Stromal cell of bone marrow (primary cell): ENCODE measurements at regions not wholly inside any gene's neighbourhood (a gene's known extent, or its start where the extent isn't known, plus 50 kb on each side); places are given as distances from the start of the nearest gene placed in this dataset.

Experiments
- DNase-seq: peaks from one replicate; pipeline ENCODE4 v3.0.0-alpha.2; 2012; ENCODE audit warnings: low read depth

DNA sequence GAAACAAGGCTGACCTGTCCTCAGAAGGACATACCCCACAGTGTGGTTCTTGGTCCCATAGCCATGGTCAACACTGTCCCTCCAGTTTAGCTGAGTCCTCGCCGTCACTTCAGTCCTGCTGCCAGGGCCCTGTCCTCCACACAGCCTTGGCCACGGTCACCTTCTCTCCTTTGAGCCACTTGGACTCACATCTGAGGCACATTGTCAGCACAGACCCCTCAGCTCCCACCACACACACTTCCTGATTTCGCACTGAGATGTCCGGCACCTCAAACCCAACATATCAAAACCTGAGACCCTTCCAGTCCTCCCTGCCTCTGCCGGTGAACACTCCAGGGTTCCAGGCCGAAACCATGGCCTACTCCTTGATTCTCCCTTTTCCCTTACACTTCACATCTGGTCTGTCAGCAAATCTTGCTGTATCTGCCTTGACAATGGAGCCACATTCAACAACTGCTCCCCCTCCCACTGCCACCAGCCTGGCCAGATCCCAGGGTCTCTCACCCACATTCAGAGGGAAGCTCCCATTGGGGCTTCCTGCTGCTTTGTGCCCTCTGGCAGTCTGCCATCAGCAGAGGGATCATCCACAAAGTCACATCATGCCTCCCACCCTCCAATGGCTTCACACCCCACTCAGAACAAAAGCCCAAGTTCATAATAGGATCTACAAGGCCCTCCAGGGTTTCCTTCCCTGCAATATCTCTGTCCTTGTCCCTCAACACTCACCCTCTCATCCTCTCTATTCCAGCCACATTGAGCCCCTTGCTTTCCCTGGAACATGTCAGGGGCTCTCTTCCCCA, 219.6 kb upstream of the SHH start:
- no peak for DNase-seq

DNA sequence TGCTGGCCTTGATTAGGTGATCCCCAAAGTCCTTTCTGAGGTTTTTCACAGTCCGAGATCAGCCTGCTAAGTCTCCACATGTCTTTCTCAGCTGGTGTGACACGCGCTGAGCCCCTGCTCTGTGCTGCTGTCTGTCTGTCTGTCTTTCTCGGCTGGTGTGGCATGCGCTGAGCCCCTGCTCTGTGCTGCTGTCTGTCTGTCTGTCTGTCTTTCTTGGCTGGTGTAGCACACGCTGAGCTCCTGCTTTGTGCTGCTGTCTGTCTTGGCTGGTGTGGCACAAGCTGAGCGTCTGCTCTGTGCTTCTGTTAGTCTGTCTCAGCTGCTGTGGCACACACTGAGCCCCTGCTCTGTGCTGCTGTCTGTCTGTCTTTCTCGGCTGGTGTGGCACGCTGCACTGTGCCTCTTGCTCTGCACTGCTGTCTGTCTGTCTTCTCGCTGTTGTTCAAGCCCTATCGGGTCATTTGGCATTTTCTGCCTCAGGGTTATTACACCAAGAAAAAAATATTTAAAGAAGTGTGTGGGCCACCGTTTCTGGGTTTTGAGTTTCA, 217.3 kb upstream of the SHH start:
- DNase-seq: no peak

DNA sequence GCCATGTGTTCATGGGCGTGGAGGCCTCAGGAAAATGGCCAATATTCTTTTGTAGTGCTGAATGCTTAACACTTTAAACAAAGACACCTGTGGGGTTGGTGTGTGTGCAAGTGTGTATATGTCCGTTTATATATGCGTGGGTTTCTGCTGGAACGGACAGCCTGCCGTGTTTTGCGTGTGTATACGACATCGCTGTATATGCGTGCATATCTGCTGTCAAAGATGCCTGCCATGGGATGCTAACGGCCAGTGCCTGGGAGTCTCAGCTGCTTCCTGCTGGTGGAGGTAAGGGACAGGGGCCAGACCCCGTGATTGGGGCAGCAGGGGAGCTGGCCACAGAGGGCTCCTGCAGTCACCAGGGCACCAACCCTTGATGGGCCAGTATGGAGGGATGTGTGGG, 216.3 kb upstream of the SHH start:
- no peak for DNase-seq

DNA sequence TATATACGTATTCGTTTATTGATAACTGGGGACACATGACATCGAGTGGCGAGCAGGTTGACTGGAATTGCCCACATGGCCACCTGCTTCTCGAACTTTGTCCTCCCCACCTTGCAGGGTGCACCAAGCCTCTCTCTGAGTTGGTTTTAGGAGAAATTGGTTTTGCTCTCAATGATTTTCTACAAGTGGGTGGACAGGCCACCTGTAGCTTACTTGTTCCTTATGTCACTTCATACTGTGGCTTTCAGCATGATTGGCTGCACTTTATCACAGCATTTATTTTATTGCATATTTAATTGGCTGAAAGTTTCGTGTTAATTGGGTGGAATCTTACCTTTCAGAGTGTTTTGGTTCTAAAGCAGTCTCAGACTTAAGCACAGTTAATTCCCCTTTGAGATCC, 215.6 kb upstream of the SHH start:
- no peak for DNase-seq

DNA sequence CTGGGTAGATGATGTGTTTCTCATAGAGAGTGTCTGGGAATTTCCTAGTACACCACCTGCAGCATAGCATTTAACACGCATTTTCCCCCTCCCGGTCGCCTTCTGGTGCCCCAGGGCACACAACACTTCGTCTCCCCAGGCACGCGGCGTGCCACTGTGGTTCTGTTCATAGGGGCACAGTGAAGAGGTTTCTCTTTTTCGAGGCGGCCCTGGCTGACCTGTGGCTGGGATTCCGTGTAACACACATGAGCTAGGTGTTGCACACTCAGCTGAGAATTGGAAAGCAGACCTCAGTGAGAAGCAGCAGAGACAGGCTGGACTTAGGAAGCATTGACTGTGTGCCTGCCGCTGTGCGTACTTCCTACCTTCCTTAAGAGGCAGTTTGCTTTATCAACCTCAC, 214.3 kb upstream of the SHH start:
- DNase-seq: no peak

DNA sequence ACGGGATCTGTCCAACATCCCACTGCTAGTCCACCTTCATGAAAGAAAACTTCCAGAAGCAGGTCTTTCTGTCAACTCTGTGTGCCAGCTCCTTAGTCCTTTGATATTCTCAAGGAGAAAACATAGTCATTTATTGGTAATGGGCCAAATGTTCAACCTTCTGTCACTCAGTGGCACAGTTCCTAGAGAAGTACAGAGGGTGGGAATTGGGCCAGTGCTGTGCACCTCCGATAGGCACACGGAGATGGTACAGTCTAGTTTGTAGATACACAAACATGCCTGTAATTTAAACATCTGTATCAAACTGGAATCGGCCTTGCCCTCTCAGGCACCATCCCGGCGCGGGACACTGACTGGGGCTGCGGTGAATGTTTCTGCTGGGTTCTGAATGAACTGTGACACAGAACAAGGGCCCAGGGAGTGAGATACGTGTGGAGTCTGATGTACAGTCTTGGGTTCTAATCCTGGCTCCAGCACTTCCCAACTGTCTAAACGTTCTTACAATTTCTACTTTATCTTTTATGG, 213.9 kb upstream of the SHH start:
- no peak for DNase-seq

DNA sequence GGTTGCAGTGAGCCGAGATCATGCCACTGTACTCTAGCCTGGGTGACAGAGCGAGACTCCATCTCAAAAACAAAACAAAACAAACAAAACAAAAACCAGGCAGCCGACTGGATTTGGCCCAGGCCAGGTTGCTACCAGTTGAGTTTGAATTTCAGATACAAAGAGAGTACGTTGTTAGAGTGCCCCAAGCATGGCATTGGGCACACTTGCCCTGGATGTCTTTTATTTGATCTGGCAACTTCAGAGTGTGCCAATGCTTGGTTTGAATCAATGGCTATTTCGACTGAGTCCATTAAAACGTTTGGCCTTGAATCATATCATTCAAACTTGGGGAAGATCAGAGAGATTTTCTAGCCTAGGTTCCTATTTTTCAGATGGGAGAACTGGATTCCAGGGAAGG, 213.4 kb upstream of the SHH start:
- DNase-seq: no peak

DNA sequence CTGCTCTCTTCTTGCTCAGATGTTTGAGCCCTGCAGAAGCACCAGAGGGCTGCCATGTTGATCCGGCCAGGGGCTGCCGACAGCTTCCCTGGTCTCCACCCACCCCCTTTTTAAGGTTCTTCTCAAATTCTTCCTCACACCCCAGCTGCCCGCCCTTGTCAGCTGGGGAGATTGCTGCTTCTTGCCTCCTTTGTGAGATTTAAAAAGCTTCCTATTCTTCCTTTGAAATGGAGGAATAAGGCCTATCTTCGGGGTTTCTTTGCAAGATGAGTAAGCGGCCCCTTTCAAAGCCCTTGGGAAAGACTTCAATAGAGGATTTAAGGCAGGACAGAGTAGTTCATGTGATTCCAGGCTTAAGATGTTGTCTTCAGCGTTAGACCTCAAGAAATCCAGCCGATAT, 211.9 kb upstream of the SHH start:
- DNase-seq: no peak

DNA sequence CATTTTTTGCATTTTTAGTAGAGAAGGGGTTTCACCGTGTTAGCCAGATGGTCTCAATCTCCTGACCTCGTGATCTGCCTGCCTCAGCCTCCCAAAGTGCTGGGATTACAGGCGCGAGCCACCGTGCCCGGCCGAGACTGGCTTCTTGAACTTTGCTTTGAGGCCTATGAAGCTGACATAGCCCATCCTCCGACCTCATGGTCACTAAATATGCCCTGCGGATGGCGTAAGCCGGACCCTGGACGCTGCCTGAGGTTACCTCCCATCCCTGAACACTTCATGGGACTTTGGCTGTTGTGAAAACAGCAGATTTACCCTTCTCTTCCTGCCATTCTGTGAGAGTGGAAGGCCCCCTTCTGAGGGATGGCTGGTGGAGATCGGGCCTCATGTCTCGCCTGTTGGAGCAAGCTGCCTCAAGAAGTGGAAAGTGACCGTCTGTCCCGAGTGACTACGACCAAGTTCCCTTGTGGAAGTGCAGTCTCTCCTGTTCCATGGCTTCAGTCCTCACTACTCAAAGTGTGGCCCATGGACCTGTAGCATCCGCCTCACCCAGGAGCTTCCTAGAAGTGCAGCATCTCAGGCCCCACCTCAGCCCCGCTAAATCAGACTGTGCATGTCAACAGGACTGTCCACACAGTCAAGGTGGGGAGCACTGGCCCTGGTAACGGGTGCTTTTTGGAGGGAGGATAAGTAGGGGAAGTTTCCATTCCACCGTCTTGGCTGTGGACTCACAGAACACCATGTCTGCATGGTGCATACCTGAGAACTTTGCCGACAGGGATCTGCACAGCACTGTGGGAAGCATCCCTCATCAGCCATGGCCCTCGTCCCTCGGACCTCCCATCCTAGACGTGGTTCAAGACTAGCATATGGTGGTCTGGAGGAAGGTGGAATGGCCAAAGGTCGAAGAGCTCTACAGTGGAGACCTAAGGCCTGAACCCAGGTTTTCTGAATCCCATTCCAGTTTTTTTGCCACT, 210.5 kb upstream of the SHH start:
- no peak for DNase-seq

DNA sequence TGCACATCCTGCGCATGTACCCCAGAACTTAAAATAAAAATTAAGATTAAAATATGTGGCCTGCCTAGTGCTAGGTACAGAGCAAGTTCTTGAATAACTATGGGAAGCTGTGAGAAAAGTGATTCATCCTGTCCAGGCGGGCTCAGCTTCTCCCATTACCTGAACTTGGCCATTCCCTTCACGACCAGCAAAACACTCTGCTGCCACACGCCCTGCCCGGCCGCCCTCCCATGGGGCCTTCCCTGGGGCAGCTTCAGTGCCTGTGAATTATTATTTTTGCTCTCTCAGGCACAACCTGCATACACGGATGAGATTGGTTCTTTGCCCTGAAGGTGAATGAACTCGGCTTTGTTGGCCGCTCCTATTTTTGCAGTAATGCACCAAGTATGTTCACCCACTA, 209.2 kb upstream of the SHH start:
- DNase-seq: no peak

DNA sequence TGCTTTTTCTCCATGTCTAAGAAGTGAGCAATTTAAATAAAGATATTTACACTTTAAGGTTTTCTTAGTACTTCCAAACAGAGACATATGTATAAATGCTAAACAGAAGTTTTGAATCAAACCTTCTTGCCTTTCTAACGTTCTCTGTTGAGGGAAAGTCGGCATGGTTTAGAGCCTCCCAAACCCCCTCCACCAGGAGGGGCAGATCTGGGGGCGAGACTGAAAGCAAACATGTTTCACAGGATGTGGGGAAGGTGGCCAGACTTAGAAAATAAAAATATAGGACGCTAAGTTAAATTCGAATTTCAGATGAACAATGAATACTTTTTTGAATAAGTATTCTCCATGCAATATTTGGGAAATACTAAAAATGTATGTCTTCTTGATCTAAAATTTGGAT, 208.3 kb upstream of the SHH start:
- DNase-seq: no peak

DNA sequence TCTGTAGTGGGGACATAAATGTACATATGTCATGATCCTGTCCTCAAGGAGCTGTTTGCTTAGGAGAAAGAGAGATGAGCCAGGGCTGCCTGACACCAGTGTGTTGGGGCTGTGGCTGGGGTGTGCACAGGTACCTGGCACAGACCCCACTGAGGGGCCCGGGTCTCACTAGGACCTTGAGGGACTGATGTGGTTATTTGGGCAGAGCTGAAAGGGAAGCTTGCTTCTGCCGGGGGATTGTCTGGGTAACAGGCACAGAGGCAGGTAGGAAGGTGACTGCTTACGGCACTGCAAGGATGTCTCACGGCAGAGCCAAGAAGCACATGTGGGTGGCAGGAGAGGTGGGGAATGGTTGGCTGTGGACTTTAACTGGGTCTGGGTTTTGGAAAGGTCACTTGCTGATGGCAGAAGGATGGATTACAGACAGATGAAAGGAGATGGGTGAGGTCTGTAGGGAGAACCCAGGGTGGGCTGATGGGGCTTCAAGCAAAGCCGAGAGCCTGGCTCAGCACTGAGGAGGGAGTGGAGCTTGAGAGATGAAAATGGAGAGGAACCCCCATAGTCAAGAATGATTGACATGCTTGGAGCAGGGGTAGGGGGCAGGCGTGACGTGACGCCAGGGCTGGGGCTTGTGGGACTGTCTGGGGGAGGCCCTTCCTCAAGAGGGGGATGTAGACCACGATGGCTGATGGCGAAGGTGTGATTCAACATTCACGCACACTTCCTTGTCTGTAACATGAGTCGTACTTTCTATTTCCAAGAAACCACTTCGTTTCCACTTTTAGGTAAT, 207.7 kb upstream of the SHH start:
- no peak for DNase-seq

DNA sequence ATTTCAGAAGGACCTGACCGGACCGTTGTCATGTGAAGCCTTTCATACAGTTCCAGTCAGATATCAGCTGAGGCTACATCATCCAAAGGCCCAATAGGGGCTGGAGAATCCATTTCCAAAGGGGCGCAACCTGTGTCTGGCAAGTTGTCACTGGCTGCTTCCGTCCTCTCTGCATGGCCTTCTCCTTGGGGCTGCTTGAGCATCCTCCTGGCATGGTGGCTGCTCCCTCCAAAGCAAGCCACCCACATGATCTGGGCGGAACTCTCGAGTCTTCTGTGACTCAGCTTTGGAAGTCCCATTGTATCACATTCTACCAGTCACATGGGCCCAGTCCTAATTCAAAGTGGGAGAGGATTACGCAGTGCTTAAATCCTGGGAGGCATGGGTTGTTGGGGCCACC, 207.0 kb upstream of the SHH start:
- DNase-seq: no peak

DNA sequence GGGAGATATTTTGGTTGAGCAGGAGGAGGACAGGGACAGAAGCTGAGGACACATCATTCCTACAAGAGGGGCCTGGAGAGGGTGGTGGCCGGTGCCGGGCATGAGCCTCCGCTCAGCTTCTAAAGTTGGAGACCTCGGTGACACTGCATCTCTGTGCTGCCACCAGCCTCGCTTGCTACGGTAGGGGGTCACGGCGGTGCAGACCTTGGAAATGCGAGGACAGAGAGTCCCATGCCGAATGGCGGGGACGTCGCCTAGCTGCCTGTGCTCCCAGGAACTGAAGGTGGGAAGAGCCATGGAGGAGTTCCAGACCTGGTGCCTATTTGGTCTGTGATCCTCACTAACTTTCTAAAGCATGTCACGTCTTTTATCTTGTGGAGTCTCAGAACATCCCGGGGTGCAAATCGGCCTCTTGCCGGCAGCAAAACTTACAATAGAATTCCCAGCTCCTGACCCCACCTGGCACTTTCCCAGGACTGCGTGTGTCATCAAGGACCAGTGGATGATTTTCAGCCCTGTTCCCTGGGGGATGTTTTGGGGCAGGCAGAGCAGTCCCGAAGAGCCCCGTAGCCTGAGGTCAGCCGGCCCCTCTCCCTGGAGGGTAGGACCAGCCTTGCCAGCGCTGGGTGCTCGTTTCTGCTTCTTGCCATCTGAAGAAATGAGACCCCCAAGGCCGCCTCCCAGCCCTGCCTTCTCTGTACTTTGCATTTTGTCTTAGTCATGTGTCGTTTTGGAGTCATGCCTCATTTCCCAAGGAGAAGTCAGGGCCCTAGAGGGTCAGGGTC, 205.8 kb upstream of the SHH start:
- no peak for DNase-seq

DNA sequence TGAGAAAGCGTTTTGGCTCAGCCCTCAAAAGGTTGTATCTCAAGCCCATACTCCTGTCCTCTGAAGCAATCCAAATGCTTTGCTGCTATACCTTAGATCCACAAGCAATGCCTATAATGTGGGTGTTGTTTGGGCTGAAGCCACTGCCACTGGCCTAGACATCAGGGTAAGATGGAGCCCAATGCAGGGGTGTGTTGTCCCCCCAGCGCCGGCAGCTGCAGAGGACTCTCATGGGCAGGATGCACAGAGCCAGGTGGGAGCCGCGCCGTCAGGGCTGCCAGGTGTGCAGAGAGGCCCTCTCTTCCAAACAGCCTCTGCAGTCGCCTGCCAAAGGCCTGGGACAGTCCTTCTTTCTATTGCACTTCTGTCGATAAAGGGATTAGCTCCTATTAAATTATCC, 205.2 kb upstream of the SHH start:
- DNase-seq: no peak

DNA sequence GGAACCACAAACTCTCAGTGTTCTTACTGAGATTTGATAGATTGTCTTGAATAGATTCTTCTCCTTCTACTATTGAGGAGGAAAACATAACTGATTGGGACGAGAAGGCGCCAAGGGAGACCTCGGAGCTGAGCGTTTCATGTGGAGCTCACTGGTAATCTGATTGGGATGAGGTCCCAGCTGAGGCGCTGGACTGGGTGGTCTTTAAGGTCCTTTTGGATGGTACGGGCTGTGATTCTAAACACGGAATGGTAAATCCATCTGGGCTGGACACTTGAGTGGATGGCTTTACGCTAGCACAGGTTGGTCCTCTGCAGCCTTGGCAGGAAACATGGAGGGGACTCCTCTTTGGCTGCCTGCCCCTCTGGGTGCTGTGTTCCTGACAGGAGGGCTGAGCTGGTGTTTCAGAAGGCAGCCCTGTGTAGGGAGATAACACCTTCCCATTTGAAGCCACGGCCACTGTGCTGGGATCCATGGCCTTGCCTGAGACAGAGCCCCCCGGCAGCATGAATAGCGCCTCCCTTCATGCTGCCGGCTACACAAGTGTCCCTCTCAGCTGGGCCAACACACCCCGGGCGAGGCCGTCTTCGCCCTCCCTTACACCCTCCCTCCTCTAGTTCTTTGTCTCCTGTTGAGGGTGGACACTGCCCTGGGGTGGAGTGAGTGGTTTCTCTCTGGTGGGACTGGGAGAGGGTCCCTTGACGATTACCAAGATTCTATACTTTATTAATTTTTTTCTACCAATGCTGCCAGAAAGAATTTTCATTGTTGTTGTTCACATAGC, 203.2 kb upstream of the SHH start:
- no peak for DNase-seq

DNA sequence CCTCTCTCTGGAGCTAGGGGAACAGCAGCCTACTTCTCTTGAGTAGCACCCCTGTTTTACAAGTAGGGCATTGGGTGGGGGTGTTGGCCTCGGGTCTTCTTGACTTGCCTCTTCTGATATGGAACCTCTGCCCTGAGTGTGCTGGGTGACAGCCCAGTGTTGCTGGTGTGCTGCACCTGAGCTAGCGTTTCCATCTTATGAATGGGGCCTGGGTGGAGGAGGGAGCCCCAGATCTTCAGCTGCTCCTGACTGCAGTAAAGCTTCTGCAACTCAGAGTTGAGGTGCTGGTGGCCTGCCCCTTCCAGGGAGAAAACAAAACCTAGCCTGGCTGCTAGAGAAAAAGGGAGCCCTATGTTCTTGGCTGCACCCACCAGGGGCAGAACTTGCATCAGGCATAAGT, 202.5 kb upstream of the SHH start:
- no peak for DNase-seq

DNA sequence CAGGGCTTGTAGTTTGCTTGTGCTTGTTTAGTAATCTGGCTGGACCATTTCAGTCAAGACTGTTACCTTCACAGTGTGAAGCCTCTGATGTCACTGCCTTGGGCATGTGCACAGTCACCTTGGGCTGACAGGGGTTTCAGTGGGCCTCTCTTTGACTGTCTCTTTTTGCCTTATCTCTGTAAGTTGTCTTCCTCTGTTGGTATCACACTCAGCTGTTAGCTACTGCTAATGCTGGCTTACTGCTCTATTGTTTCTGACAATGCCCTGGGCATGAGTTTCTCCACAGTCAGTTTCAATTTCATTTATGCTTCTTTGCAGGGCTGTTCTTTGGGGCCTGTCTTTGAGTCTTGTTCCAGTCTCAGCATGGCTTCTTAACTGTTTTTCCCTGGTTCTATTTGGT, 201.9 kb upstream of the SHH start:
- DNase-seq: no peak

DNA sequence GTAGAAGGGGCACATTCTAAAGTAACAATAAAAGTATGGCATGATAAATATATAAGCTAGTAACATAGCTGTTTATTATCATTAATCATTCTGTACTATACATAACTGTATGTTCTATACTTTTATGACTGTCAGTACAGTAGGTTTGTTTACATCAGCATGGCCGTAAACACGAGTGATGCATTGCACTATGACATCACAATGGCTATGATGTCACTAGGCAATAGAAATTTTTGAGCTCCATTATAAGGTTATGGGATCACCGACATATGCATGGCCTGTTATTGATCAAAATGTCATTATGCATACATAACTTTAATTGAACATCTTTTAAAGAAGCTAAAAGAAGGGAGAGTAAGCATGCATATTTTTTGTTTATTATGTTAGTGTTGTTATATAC, 200.1 kb upstream of the SHH start:
- no peak for DNase-seq

DNA sequence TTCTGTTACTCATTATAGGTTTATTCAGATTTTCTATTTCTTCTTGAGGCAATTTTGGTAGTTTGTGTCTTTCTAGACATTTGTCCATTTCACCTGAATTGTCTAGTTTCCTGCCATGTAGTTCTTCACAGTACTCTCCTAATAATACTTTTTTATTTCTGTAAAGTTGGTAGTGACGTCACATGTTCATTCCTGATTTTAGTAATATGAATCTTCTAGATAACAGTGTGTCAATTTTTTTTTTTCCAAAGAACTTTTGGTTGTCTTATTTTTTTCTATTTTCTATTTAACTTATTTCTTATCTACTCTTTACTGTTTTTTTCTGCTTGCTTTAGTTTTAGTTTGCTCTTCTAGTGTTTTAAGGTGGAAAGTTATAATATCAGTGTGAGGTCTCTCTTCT, 197.3 kb upstream of the SHH start:
- no peak for DNase-seq
